ENCODE measurements at regions not wholly inside any gene's neighbourhood (a gene's known extent, or its start where the extent isn't known, plus 50 kb on each side); places are given as distances from the start of the nearest gene placed in this dataset.

DNA sequence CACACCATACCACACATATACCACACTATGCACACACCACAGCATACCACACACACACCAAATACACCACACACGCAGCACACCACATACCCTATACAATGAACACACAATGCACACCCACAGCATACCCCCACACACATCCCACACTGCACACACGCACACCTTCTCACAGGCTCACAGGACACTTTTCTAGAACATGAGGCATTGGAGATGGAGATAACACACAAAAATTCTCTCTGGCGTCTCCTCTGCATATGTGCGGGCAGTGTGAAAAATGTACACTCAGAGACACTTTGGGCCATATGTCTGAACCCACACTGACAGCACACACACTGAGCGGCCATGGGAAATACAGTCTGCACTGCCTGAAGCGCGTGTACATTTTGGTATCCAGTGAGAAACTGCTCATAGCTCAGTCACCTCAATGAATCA is 278.1 kb downstream of the GADD45G start:
- TF ChIP-seq ZNF274 (IDR thresholded peaks at IDR 0.05; ENCODE audit: low read depth, low read length) (no peak), SUZ12 (IDR thresholded peaks at IDR 0.05; ENCODE audit: extremely low read depth, insufficient read depth, insufficient read length) (no peak), YY1 (IDR thresholded peaks at IDR 0.05; ENCODE audit: insufficient read depth, insufficient read length) (no peak)
